OCI-LY3 (cell line): ENCODE measurements at regions not wholly inside any gene's neighbourhood (a gene's known extent, or its start where the extent isn't known, plus 50 kb on each side); places are given as distances from the start of the nearest gene placed in this dataset.

Source experiments
- CTCF ChIP-seq: fragments of 200-600, 300-600 bp; sonication (generic); IDR thresholded peaks from 2 replicates; pipeline ENCODE4 v1.5.1; 2014; ENCODE audit warnings: antibody characterized with exemption, low read length, low read depth
- EZH2phosphoT487 ChIP-seq: fragments of 200-600 bp; shearing (Covaris generic); IDR thresholded peaks from 2 replicates; pipeline ENCODE4 v1.6.1; 2018; ENCODE audit warnings: antibody characterized with exemption, mixed run types, low read depth

- TF ChIP-seq CTCF (no peak), EZH2phosphoT487 (no peak)
These were observed 390.1 kb downstream of the HRH4 start for GRCh38 chr18:24850532-24850931.
